Osteocyte (in vitro differentiated cells): ENCODE measurements at regions not wholly inside any gene's neighbourhood (a gene's known extent, or its start where the extent isn't known, plus 50 kb on each side); places are given as distances from the start of the nearest gene placed in this dataset.

ENCODE experiments used
- DNase-seq: peaks from one replicate; pipeline ENCODE4 v3.0.0; 2021; ENCODE audit warnings: mixed read lengths; ENCODE audit not compliant: unreplicated experiment; ENCODE audit errors: extremely low spot score
- H3K27ac Mint-ChIP-seq: one replicate; pipeline ENCODE4 v1.8.0; 2021; ENCODE audit warnings: mild to moderate bottlenecking, mixed read lengths; ENCODE audit not compliant: unreplicated experiment
- H3K27me3 Mint-ChIP-seq: one replicate; pipeline ENCODE4 v1.8.0; 2021; ENCODE audit warnings: mixed read lengths; ENCODE audit not compliant: unreplicated experiment
- H3K36me3 Mint-ChIP-seq: one replicate; pipeline ENCODE4 v1.8.0; 2021; ENCODE audit warnings: mixed read lengths; ENCODE audit not compliant: unreplicated experiment
- H3K4me1 Mint-ChIP-seq: one replicate; pipeline ENCODE4 v1.8.0; 2021; ENCODE audit warnings: mixed read lengths; ENCODE audit not compliant: unreplicated experiment
- H3K4me3 Mint-ChIP-seq: one replicate; pipeline ENCODE4 v1.8.0; 2021; ENCODE audit warnings: mild to moderate bottlenecking, moderate library complexity, mixed read lengths; ENCODE audit not compliant: unreplicated experiment
- H3K9me3 Mint-ChIP-seq: one replicate; pipeline ENCODE4 v1.8.0; 2021; ENCODE audit warnings: mixed read lengths; ENCODE audit not compliant: unreplicated experiment
- TF ChIP-seq, protein P1 (sequence below): fragments of 200-600 bp; sonication (generic); IDR thresholded peaks from 2 replicates; pipeline ENCODE4 v1.5.0; 2021; ENCODE audit warnings: antibody characterized with exemption, mild to moderate bottlenecking, moderate library complexity

DNA sequence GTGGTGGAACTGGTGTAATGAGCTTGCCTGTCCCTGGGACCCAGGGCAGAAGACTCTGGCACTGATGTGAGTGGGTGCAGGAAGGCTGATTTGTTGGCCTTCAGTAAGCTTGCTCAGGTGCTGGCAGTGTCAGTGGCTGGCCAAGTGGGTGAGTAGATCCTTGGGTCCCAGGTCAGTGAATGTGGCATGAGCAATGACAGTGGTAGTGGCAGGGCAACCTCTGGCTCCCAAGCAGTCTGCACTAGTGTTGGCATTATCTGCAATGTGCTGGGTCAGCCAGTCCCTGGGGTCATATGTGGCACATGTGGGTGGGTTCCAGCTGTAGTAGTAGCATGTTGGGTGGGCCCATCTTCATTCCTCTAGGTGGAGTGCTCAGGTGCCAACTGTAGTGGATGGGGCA, 640.9 kb upstream of the GRM3 start:
- DNase-seq: no peak
- TF ChIP-seq, protein P1, sequence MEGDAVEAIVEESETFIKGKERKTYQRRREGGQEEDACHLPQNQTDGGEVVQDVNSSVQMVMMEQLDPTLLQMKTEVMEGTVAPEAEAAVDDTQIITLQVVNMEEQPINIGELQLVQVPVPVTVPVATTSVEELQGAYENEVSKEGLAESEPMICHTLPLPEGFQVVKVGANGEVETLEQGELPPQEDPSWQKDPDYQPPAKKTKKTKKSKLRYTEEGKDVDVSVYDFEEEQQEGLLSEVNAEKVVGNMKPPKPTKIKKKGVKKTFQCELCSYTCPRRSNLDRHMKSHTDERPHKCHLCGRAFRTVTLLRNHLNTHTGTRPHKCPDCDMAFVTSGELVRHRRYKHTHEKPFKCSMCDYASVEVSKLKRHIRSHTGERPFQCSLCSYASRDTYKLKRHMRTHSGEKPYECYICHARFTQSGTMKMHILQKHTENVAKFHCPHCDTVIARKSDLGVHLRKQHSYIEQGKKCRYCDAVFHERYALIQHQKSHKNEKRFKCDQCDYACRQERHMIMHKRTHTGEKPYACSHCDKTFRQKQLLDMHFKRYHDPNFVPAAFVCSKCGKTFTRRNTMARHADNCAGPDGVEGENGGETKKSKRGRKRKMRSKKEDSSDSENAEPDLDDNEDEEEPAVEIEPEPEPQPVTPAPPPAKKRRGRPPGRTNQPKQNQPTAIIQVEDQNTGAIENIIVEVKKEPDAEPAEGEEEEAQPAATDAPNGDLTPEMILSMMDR: no peak
- Mint-ChIP-seq H3K9me3 (peaks cover 23% of the 10 kb centered on the region), H3K27me3 (no peaks in the 10 kb centered on the region), H3K27ac (no peak overlapping the region), H3K36me3 (no peaks in the 10 kb centered on the region), H3K4me3 (no peak overlapping the region), H3K4me1 (no peaks in the 10 kb centered on the region)

GRCh38 chr7:85997515-85997914, 646.2 kb upstream of the GRM3 start:
- TF ChIP-seq, protein P1: no peak
- H3K9me3 Mint-ChIP-seq: peaks cover 24% of the 10 kb centered on the region
- H3K27ac Mint-ChIP-seq: no peak overlapping the region
- H3K4me3 Mint-ChIP-seq: no peak overlapping the region
- no peaks in the 10 kb centered on the region for H3K36me3 Mint-ChIP-seq
- H3K4me1 Mint-ChIP-seq: no peaks in the 10 kb centered on the region
- DNase-seq: no peak
- H3K27me3 Mint-ChIP-seq: peaks cover 3% of the 10 kb centered on the region

DNA sequence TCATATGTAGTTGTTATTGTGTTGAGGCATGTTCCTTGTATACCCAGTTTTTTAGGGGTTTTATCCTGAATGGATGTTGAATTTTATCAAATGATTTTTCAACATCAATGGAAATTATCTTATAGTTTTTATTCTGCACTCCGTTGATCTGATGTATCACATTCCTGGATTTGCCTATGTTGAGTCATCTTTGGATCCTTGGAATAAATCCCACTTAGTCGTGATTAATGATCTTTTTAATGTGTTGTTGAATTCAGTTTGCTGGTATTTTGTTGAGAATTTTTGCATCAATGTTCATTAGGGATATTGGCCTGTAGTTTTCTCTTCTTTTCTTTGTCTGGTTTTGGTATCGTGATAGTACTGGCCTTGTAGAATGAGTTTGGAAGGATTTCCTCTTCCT, 648.6 kb upstream of the GRM3 start:
- DNase-seq: no peak
- Mint-ChIP-seq H3K27me3 (peaks cover 3% of the 10 kb centered on the region), H3K9me3 (peaks cover 8% of the 10 kb centered on the region), H3K27ac (no peak overlapping the region), H3K4me3 (no peak overlapping the region), H3K4me1 (no peaks in the 10 kb centered on the region), H3K36me3 (no peaks in the 10 kb centered on the region)
- TF ChIP-seq, protein P1: no peak

DNA sequence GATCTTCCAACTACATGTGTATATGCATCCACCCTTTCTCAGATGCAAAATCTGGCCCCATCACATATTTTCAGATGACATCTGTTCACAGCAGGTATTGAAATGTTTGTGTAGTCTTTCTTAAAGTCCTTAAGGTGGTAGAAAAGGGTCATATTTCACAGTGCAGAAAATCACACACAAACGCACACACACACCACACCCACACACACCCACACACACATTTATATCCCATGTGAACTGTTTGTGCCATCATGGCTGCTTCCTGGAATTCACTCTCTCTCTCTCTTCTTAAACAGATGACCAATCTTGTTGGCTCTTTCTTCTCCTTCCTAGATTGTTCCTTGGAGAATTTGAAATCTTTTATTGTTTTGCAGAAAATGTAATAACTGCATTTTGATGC, 663.0 kb upstream of the GRM3 start:
- Mint-ChIP-seq H3K4me3 (no peak overlapping the region), H3K9me3 (no peaks in the 10 kb centered on the region), H3K27me3 (peaks cover 4% of the 10 kb centered on the region), H3K4me1 (peaks cover 2% of the 10 kb centered on the region), H3K36me3 (no peaks in the 10 kb centered on the region), H3K27ac (no peak overlapping the region)
- no peak for DNase-seq
- TF ChIP-seq, protein P1: no peak

GRCh38 chr7:85974176-85974575, 669.5 kb upstream of the GRM3 start:
- no peaks in the 10 kb centered on the region for H3K9me3 Mint-ChIP-seq

More at GRCh38 chr7:85974176-85974575, 669.5 kb upstream of the GRM3 start:
- Mint-ChIP-seq H3K27me3 (peaks cover 8% of the 10 kb centered on the region), H3K27ac (no peak overlapping the region), H3K4me3 (no peak overlapping the region), H3K36me3 (no peaks in the 10 kb centered on the region), H3K4me1 (no peaks in the 10 kb centered on the region)
- TF ChIP-seq, protein P1: no peak
- DNase-seq: no peak
